ENCODE measurements at regions not wholly inside any gene's neighbourhood (a gene's known extent, or its start where the extent isn't known, plus 50 kb on each side); places are given as distances from the start of the nearest gene placed in this dataset.
"Not testable (repeated sequence)": the region's sequence is repeated elsewhere in the genome, so short reads cannot be mapped to it uniquely, and the experiment has no call there.

GRCh38 chr6:25192590-25193459 lies 86.3 kb upstream of the CARMIL1 start:
- DNase-seq: peak; percentile 26

GRCh38 chr6:25193460-25194171 lies 85.6 kb upstream of the CARMIL1 start:
- peak; percentile 65 for DNase-seq

GRCh38 chr6:25194172-25194678 lies 84.9 kb upstream of the CARMIL1 start:
- no peak for DNase-seq

GRCh38 chr6:25196464-25196863 lies 82.7 kb upstream of the CARMIL1 start:
- DNase-seq: no peak

GRCh38 chr6:25197111-25197510 lies 82.1 kb upstream of the CARMIL1 start:
- no peak for DNase-seq

GRCh38 chr6:25199544-25199943 lies 79.6 kb upstream of the CARMIL1 start:
- DNase-seq: no peak

GRCh38 chr6:25202504-25202903 lies 76.7 kb upstream of the CARMIL1 start:
- DNase-seq: peak; percentile 51

GRCh38 chr6:25205629-25206028 lies 73.5 kb upstream of the CARMIL1 start:
- no peak for DNase-seq

GRCh38 chr6:25207453-25208155 lies 71.6 kb upstream of the CARMIL1 start:
- not testable (repeated sequence) for DNase-seq

- no peak for DNase-seq
These were observed 63.3 kb upstream of the CARMIL1 start for GRCh38 chr6:25215881-25216280.

GRCh38 chr6:25217302-25217701 lies 61.9 kb upstream of the CARMIL1 start:
- DNase-seq: no peak

GRCh38 chr6:25217829-25218228 lies 61.3 kb upstream of the CARMIL1 start:
- no peak for DNase-seq

GRCh38 chr6:25218346-25218745 lies 60.8 kb upstream of the CARMIL1 start:
- DNase-seq: no peak

- DNase-seq: peak; percentile 24
These were observed 59.8 kb upstream of the CARMIL1 start for GRCh38 chr6:25219216-25219916.

- DNase-seq: no peak
These were observed 59.3 kb upstream of the CARMIL1 start for GRCh38 chr6:25219917-25220278.

GRCh38 chr6:25220857-25221256 lies 58.3 kb upstream of the CARMIL1 start:
- DNase-seq: no peak

GRCh38 chr6:25222006-25222678 lies 57.0 kb upstream of the CARMIL1 start:
- DNase-seq: no peak

GRCh38 chr6:25223490-25223991 lies 55.6 kb upstream of the CARMIL1 start:
- peak; percentile 80 for DNase-seq

- DNase-seq: no peak
These were observed 54.9 kb upstream of the CARMIL1 start for GRCh38 chr6:25224242-25224641.

GRCh38 chr6:25227854-25228253 lies 51.3 kb upstream of the CARMIL1 start:
- no peak for DNase-seq
